GM12878 (cell line): ENCODE measurements at regions not wholly inside any gene's neighbourhood (a gene's known extent, or its start where the extent isn't known, plus 50 kb on each side); places are given as distances from the start of the nearest gene placed in this dataset.

Experiments used
- ATAC-seq: fragments of 200-7000 bp; cut with Tn5 transposase; 3 replicates; pipeline ENCODE4 v1.9.1; 2020; ENCODE audit warnings: mild to moderate bottlenecking, moderate library complexity
- BruUV-seq: library from RNA; stranded (reverse); fragments of 400-500 nt; replicated peaks from 2 replicates; lab custom pipeline; 2021; lab: Mats Ljungman, UMichigan
- CTCF ChIA-PET: fragments of 300-600 bp; sonication (Branson Sonifier 250); formaldehyde crosslinking; extraction: SDS; loops from one replicate; lab custom pipeline; 2021; ENCODE audit warnings: inconsistent platforms; lab: Yijun Ruan, JAX
- POLR2A ChIA-PET: fragments of 350-600 bp; formaldehyde crosslinking; extraction: SDS; loops from one replicate; lab custom pipeline; 2021; ENCODE audit warnings: inconsistent platforms; lab: Charles Lee
- RAD21 ChIA-PET: fragments of 300-600 bp; sonication (Branson Sonifier 250); formaldehyde crosslinking; loops from one replicate; lab custom pipeline; 2023; ENCODE audit warnings: antibody characterized with exemption; ENCODE audit not compliant: unreplicated experiment; lab: Charles Lee
- SMC1A ChIA-PET: fragments of 300-600 bp; sonication (Branson Sonifier 250); formaldehyde crosslinking; loops from one replicate; lab custom pipeline; 2023; ENCODE audit not compliant: unreplicated experiment, uncharacterized antibody; lab: Charles Lee
- DNase-seq: peaks from one replicate; pipeline ENCODE4 v3.0.0-alpha.2; 2011; ENCODE audit warnings: low read depth, low spot score
- FAIRE-seq: peaks from 3 replicates; lab custom pipeline; 2011; peaks lifted over from hg19 to GRCh38; lab: Jason Lieb, UNC
- H2AFZ ChIP-seq: 2 replicates; pipeline ENCODE4 v1.6.0; 2011; ENCODE audit warnings: low read depth, low read length, control low read depth; ENCODE audit not compliant: control insufficient read depth
- H3K27ac ChIP-seq: 2 replicates; pipeline ENCODE4 v1.5.1; 2011; ENCODE audit warnings: control low read depth; ENCODE audit not compliant: control insufficient read depth, insufficient read depth
- H3K27me3 ChIP-seq, 2 experiments: replicated peaks in 1 of 2; 2 replicates each; pipeline versions ENCODE4 v1.6.0 to v1.6.1; 2011; ENCODE audit warnings: low read length in 1 of 2; ENCODE audit not compliant: control insufficient read depth in 2 of 2, insufficient read depth in 2 of 2
- H3K36me3 ChIP-seq, 2 experiments: 2 replicates each; pipeline ENCODE4 v1.5.1; 2011; ENCODE audit warnings: low read length in 1 of 2; ENCODE audit not compliant: control insufficient read depth in 2 of 2, insufficient read depth in 2 of 2
- H3K4me1 ChIP-seq: 2 replicates; pipeline ENCODE4 v1.6.1; 2011; ENCODE audit warnings: mild to moderate bottlenecking, low read length, moderate library complexity, mixed read lengths; ENCODE audit not compliant: control insufficient read depth, insufficient read depth
- H3K4me2 ChIP-seq: 2 replicates; pipeline ENCODE4 v1.6.0; 2011; ENCODE audit warnings: control low read depth; ENCODE audit not compliant: control insufficient read depth, insufficient read depth
- H3K4me3 ChIP-seq: fragments of 200-600 bp; sonication (generic); 2 replicates; pipeline ENCODE4 v1.5.1; 2016
- H3K79me2 ChIP-seq: 2 replicates; pipeline ENCODE4 v1.6.0; 2011; ENCODE audit warnings: low read length; ENCODE audit not compliant: control insufficient read depth, insufficient read depth
- H3K9ac ChIP-seq: 2 replicates; pipeline ENCODE4 v1.8.0; 2011; ENCODE audit warnings: low read length, control low read depth, mixed read lengths; ENCODE audit not compliant: control insufficient read depth, insufficient read depth
- H3K9me3 ChIP-seq: replicated peaks from 3 replicates; pipeline ENCODE4 v1.5.1; 2011; ENCODE audit warnings: mild to moderate bottlenecking, low read length; ENCODE audit not compliant: control insufficient read depth, insufficient read depth
- H4K20me1 ChIP-seq: 2 replicates; pipeline ENCODE4 v1.6.0; 2011; ENCODE audit not compliant: control insufficient read depth, insufficient read depth
- EP300 ChIP-seq, 2 experiments: fragments of 150-350 bp in 1 of 2; IDR thresholded peaks; 2 replicates each; pipeline ENCODE4 v1.6.1; 2011 to 2012; ENCODE audit warnings: low read depth in 2 of 2, low read length in 2 of 2, borderline replicate concordance in 1 of 2, improper control_type of control experiment in 1 of 2, inconsistent platforms in 1 of 2; ENCODE audit not compliant: control insufficient read depth in 1 of 2
- ETV6 ChIP-seq, 2 experiments: fragments of 450-650 bp in 1 of 2; IDR thresholded peaks in 1 of 2; conservative IDR thresholded peaks in 1 of 2; 2 replicates each; pipeline ENCODE4 v1.6.1; 2014; ENCODE audit warnings: antibody characterized with exemption in 1 of 2, borderline replicate concordance in 1 of 2, low read depth in 1 of 2, mild to moderate bottlenecking in 1 of 2, moderate library complexity in 1 of 2
- RAD21 ChIP-seq: IDR thresholded peaks from 2 replicates; pipeline ENCODE4 v1.6.1; 2011; ENCODE audit warnings: mild to moderate bottlenecking, low read depth, low read length, moderate library complexity; ENCODE audit not compliant: insufficient read depth
- SMC3 ChIP-seq: IDR thresholded peaks from 2 replicates; pipeline ENCODE4 v1.6.1; 2011; ENCODE audit warnings: low read length, improper control_type of control experiment, borderline replicate concordance
- whole genome bisulfite sequencing: methylation state at CpG from one replicate; pipeline ENCODE4 v1.1.6; 2016; ENCODE audit warnings: low lambda C conversion rate; ENCODE audit not compliant: insufficient replicate concordance, insufficient coverage; ENCODE audit errors: missing lambda C conversion rate; 5-methylcytosine and 5-hydroxymethylcytosine counted together
- in situ Hi-C: fragments of 300-500 bp; cut with MboI; formaldehyde crosslinking; loops from 9 replicates; pipeline ENCODE4 v1.14.3; 2018; ENCODE audit warnings: mixed read lengths
- intact Hi-C: fragments of 100-400 bp; cut with micrococcal nuclease; formaldehyde crosslinking; loops from one replicate; pipeline ENCODE4 v1.14.2; 2022; ENCODE audit not compliant: unreplicated experiment
- TF ChIP-seq, protein P1 (sequence below), 3 experiments: IDR thresholded peaks in 2 of 3; conservative IDR thresholded peaks in 1 of 3; 2 replicates each; pipeline ENCODE4 v1.5.1; 2011; ENCODE audit warnings: low read depth in 3 of 3, low read length in 3 of 3, mild to moderate bottlenecking in 3 of 3, control low read depth in 2 of 3, moderate library complexity in 2 of 3, inconsistent platforms in 1 of 3, mixed read lengths in 1 of 3; ENCODE audit not compliant: control insufficient read depth in 2 of 3, insufficient read depth in 1 of 3; ENCODE audit errors: extremely low read depth in 1 of 3

GRCh38 chr22:48492366-48493320 is 1335.0 kb downstream of the BRD1 start:
- no peaks in the 10 kb centered on the region for H3K9me3 ChIP-seq
- no peak overlapping the region for H3K4me2 ChIP-seq
- no peaks in the 10 kb centered on the region for H3K36me3 ChIP-seq
- TF ChIP-seq SMC3 = peak; percentile 85
- no peak for TF ChIP-seq ETV6 (conservative IDR thresholded peaks at IDR 0.05 in 1 of 2, IDR thresholded peaks at IDR 0.05 in 1 of 2; ENCODE audit: borderline replicate concordance in 1 of 2, low read depth in 1 of 2)
- TF ChIP-seq, protein P1, sequence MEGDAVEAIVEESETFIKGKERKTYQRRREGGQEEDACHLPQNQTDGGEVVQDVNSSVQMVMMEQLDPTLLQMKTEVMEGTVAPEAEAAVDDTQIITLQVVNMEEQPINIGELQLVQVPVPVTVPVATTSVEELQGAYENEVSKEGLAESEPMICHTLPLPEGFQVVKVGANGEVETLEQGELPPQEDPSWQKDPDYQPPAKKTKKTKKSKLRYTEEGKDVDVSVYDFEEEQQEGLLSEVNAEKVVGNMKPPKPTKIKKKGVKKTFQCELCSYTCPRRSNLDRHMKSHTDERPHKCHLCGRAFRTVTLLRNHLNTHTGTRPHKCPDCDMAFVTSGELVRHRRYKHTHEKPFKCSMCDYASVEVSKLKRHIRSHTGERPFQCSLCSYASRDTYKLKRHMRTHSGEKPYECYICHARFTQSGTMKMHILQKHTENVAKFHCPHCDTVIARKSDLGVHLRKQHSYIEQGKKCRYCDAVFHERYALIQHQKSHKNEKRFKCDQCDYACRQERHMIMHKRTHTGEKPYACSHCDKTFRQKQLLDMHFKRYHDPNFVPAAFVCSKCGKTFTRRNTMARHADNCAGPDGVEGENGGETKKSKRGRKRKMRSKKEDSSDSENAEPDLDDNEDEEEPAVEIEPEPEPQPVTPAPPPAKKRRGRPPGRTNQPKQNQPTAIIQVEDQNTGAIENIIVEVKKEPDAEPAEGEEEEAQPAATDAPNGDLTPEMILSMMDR (IDR thresholded peaks at IDR 0.05 in 2 of 3, conservative IDR thresholded peaks at IDR 0.05 in 1 of 3; ENCODE audit: control insufficient read depth in 2 of 3, extremely low read depth in 1 of 3, insufficient read depth in 1 of 3, low read depth in 3 of 3, low read length in 3 of 3) = peak; percentile 76 to 80 (median 79)
- TF ChIP-seq EP300 (IDR thresholded peaks at IDR 0.05; ENCODE audit: borderline replicate concordance in 1 of 2, control insufficient read depth in 1 of 2, low read depth in 2 of 2, low read length in 2 of 2) = no peak
- TF ChIP-seq RAD21 = peak; percentile 81
- H3K27ac ChIP-seq = no peak overlapping the region
- POLR2A ChIA-PET = no interaction called here
- WGBS = 17% methylated on average over 19 of the region's 19 CpGs
- no peaks in the 10 kb centered on the region for H3K4me1 ChIP-seq
- in situ Hi-C loops = loop anchor here (5.0 to 25.0 kb wide), 3 partner anchors 1275 to 1930 kb away; no protein-coding TSS in a partner anchor
- H4K20me1 ChIP-seq = no peaks in the 10 kb centered on the region
- DNase-seq (peak; percentile 1), FAIRE-seq (peak; percentile 75), ATAC-seq (peak; percentile 79)
- RAD21 ChIA-PET = interaction anchor here (1.0 to 1.1 kb wide), 2 partner anchors 1279 to 1302 kb away, joined by 3 to 4 read pairs; no protein-coding TSS in a partner anchor
- no TSS peak for BruUV-seq
- H3K27me3 ChIP-seq = peaks cover 0 to 5% of the 10 kb centered on the region in 2 experiments; a peak in 3 of 4 replicates
- H2AFZ ChIP-seq = no peak overlapping the region
- H3K4me3 ChIP-seq = no peak overlapping the region
- SMC1A ChIA-PET = interaction anchor here (0.7 to 1.6 kb wide), 3 partner anchors 1238 to 1734 kb away, joined by 3 to 6 read pairs (median 3); no protein-coding TSS in a partner anchor
- intact Hi-C loops = loop anchor here (1.0 to 10.0 kb wide), 2 partner anchors 1088 to 1279 kb away; no protein-coding TSS in a partner anchor
- CTCF ChIA-PET = interaction anchor here (0.6 to 1.8 kb wide), 9 partner anchors 11 to 1279 kb away, joined by 3 to 8 read pairs (median 4); no protein-coding TSS in a partner anchor
- no peak overlapping the region for H3K9ac ChIP-seq
- no peaks in the 10 kb centered on the region for H3K79me2 ChIP-seq
